HepG2 (cell line): ENCODE measurements at regions not wholly inside any gene's neighbourhood (a gene's known extent, or its start where the extent isn't known, plus 50 kb on each side); places are given as distances from the start of the nearest gene placed in this dataset.

ENCODE experiments used
- ATAC-seq: fragments of 200-7000 bp; cut with Tn5 transposase; 3 replicates; pipeline ENCODE4 v1.9.1; 2020; ENCODE audit warnings: mild to moderate bottlenecking, moderate library complexity
- BruUV-seq: library from RNA; stranded (reverse); fragments of 400-500 nt; replicated peaks from 2 replicates; lab custom pipeline; 2021; lab: Mats Ljungman, UMichigan
- CTCF ChIA-PET: fragments of 300-600 bp; formaldehyde crosslinking; extraction: SDS; loops from one replicate; lab custom pipeline; 2021; ENCODE audit warnings: low total read pairs, inconsistent platforms, low intra/inter-chr PET ratio; lab: Yijun Ruan, JAX
- POLR2A ChIA-PET: fragments of 350-600 bp; sonication (Branson Sonifier 250); formaldehyde crosslinking; loops from one replicate; lab custom pipeline; 2020; ENCODE audit warnings: antibody characterized with exemption, inconsistent platforms; lab: Yijun Ruan, JAX
- DNase-seq: peaks from one replicate; pipeline ENCODE4 v3.0.0-alpha.2; 2015; ENCODE audit warnings: low spot score
- FAIRE-seq: peaks from 3 replicates; lab custom pipeline; 2011; peaks lifted over from hg19 to GRCh38; lab: Jason Lieb, UNC
- H2AFZ ChIP-seq: one replicate; pipeline ENCODE4 v1.6.1; 2011; ENCODE audit warnings: low read length, inconsistent platforms
- H3K27ac ChIP-seq: fragments of 300-600 bp; 3 replicates; pipeline ENCODE4 v1.8.0; 2011; ENCODE audit warnings: mixed run types, mild to moderate bottlenecking, mixed read lengths, low read length, inconsistent platforms; ENCODE audit not compliant: insufficient read depth; ENCODE audit errors: extremely low read length
- H3K27me3 ChIP-seq, 2 experiments: fragments of 200-600 bp in 1 of 2; 2 replicates in 1 of 2; 3 replicates in 1 of 2; pipeline versions ENCODE4 v1.6.0 to v1.8.0; 2011; ENCODE audit warnings: low read length in 2 of 2, mild to moderate bottlenecking in 2 of 2, moderate library complexity in 2 of 2, inconsistent platforms in 1 of 2; ENCODE audit not compliant: insufficient read depth in 2 of 2, control insufficient read depth in 1 of 2
- H3K36me3 ChIP-seq, 2 experiments: fragments of 200-600 bp in 1 of 2; replicated peaks in 1 of 2; 2 replicates in 1 of 2; 3 replicates in 1 of 2; pipeline versions ENCODE4 v1.5.1 to v1.8.0; 2011; ENCODE audit warnings: low read length in 2 of 2, inconsistent platforms in 1 of 2; ENCODE audit not compliant: insufficient read depth in 2 of 2, control insufficient read depth in 1 of 2
- H3K4me1 ChIP-seq: 2 replicates; pipeline ENCODE4 v1.5.1; 2012; ENCODE audit warnings: low read length, inconsistent platforms; ENCODE audit not compliant: insufficient read depth
- H3K4me2 ChIP-seq: 2 replicates; pipeline ENCODE4 v1.6.0; 2011; ENCODE audit warnings: low read depth, low read length, inconsistent platforms
- H3K4me3 ChIP-seq, 3 experiments: fragments of 200-600 bp in 1 of 3; sonication (generic), shearing (Covaris generic) in 1 of 3; replicated peaks in 1 of 3; 2 replicates each; pipeline ENCODE4 v1.5.1; 2011 to 2016; ENCODE audit warnings: low read length in 3 of 3, inconsistent platforms in 2 of 3, low read depth in 2 of 3, mild to moderate bottlenecking in 2 of 3, control low read depth in 1 of 3, mixed read lengths in 1 of 3; ENCODE audit not compliant: insufficient read depth in 1 of 3
- H3K79me2 ChIP-seq: one replicate; pipeline ENCODE4 v1.6.1; 2011; ENCODE audit warnings: low read length, inconsistent platforms; ENCODE audit not compliant: insufficient read depth
- H3K9ac ChIP-seq: 2 replicates; pipeline ENCODE4 v1.6.0; 2011; ENCODE audit warnings: mild to moderate bottlenecking, low read depth, low read length, inconsistent platforms; ENCODE audit not compliant: insufficient read depth
- H3K9me3 ChIP-seq: 2 replicates; pipeline ENCODE4 v1.5.1; 2012; ENCODE audit warnings: mild to moderate bottlenecking, low read length
- H4K20me1 ChIP-seq: 2 replicates; pipeline ENCODE4 v1.6.0; 2011; ENCODE audit warnings: inconsistent platforms, mild to moderate bottlenecking, low read length, moderate library complexity; ENCODE audit not compliant: insufficient read depth
- GABPA ChIP-seq, 2 experiments: IDR thresholded peaks; 2 replicates each; pipeline ENCODE4 v1.6.1; 2011 to 2016; ENCODE audit warnings: low read depth in 2 of 2, low read length in 1 of 2, missing biosample characterization in 1 of 2, missing genetic modification characterization in 1 of 2
- GLI4 ChIP-seq: sonication (generic); formaldehyde crosslinking; IDR thresholded peaks from 2 replicates; pipeline ENCODE4 v1.5.1; 2020; ENCODE audit warnings: missing genetic modification reagents, mild to moderate bottlenecking, moderate library complexity, borderline replicate concordance
- HNRNPLL ChIP-seq: fragments of 200-400 bp; formaldehyde crosslinking; IDR thresholded peaks from 2 replicates; pipeline ENCODE4 v1.6.1; 2017; ENCODE audit warnings: mild to moderate bottlenecking, low read depth, low read length; ENCODE audit not compliant: poor library complexity, severe bottlenecking
- PHF21A ChIP-seq: sonication (generic); formaldehyde crosslinking; IDR thresholded peaks from 2 replicates; pipeline ENCODE4 v1.5.0; 2020; ENCODE audit warnings: mild to moderate bottlenecking, missing genetic modification reagents
- PRDM4 ChIP-seq: sonication (generic); formaldehyde crosslinking; IDR thresholded peaks from 2 replicates; pipeline ENCODE4 v1.9.0; 2021; ENCODE audit warnings: missing genetic modification reagents, borderline replicate concordance
- ZNF276 ChIP-seq: sonication (generic); formaldehyde crosslinking; IDR thresholded peaks from 2 replicates; pipeline ENCODE4 v1.4.0; 2020; ENCODE audit warnings: mild to moderate bottlenecking, low read depth, missing genetic modification reagents
- ZNF577 ChIP-seq: sonication (generic); formaldehyde crosslinking; IDR thresholded peaks from 2 replicates; pipeline ENCODE4 v1.4.0; 2020; ENCODE audit warnings: mild to moderate bottlenecking, low read depth, missing genetic modification reagents, borderline replicate concordance
- WGBS: methylation state at CpG from one replicate; pipeline ENCODE4 v1.1.6; 2017; ENCODE audit warnings: low lambda C conversion rate; 5-methylcytosine and 5-hydroxymethylcytosine counted together
- in situ Hi-C: cut with HindIII; loops from 2 replicates; pipeline ENCODE4 v1.10.0; 2017; ENCODE audit warnings: low pct_unique_long_range_greater_than_20kb; ENCODE audit not compliant: extremely low pct_ligation_motif_present
- intact Hi-C: fragments of 100-400 bp; cut with micrococcal nuclease; formaldehyde crosslinking; loops from one replicate; pipeline ENCODE4 v1.10.0; 2022; ENCODE audit not compliant: unreplicated experiment

- ChIA-PET CTCF (no interaction called here), POLR2A (no interaction called here)
- Histone ChIP-seq H3K27ac (no peak overlapping the region), H4K20me1 (no peaks in the 10 kb centered on the region), H3K9me3 (no peaks in the 10 kb centered on the region), H3K4me1 (no peaks in the 10 kb centered on the region), H3K4me2 (no peak overlapping the region), H3K4me3 (no peak overlapping the region), H3K9ac (no peak overlapping the region), H3K79me2 (no peaks in the 10 kb centered on the region), H2AFZ (no peak overlapping the region), H3K27me3 (peaks cover 0 to 3% of the 10 kb centered on the region in 2 experiments; a peak in 1 of 5 replicates), H3K36me3 (no peaks in the 10 kb centered on the region)
- WGBS, result 19% methylated on average over 1 of the region's 1 CpG
- DNase-seq (no peak), ATAC-seq (no peak), FAIRE-seq (no peak)
- intact Hi-C loops (no loop called here), in situ Hi-C loops (no loop called here)
- no TSS peak for BruUV-seq
- TF ChIP-seq GABPA (IDR thresholded peaks at IDR 0.05; ENCODE audit: low read depth, low read length), result no peak
- TF ChIP-seq GABPA (CRISPR knock-in tag; IDR thresholded peaks at IDR 0.05; ENCODE audit: low read depth), result no peak
- no peak for TF ChIP-seq ZNF577
- no peak for TF ChIP-seq PHF21A
- no peak for TF ChIP-seq ZNF276
- TF ChIP-seq PRDM4 (CRISPR knock-in tag), result no peak
- TF ChIP-seq GLI4 (CRISPR knock-in tag), result no peak
- TF ChIP-seq HNRNPLL, result no peak
These were observed 162.8 kb upstream of the RSPO3 start for GRCh38 chr6:126955621-126956020.
